Nucleus accumbens (tissue), 56 donors: ENCODE measurements at regions not wholly inside any gene's neighbourhood (a gene's known extent, or its start where the extent isn't known, plus 50 kb on each side); places are given as distances from the start of the nearest gene placed in this dataset.
"Not testable (repeated sequence)": the region's sequence is repeated elsewhere in the genome, so short reads cannot be mapped to it uniquely, and the experiment has no call there.

Experiments
- DNase-seq, 56 donors: peaks; one replicate each; lab custom pipeline; 2025; lab: John Stamatoyannopoulos, UW

- no peak for DNase-seq
Observed at GRCh38 chr19:56894626-56895025, 54.1 kb upstream of the PEG3 start.

GRCh38 chr19:56896095-56896494 is 55.6 kb upstream of the PEG3 start:
- no peak for DNase-seq

DNA sequence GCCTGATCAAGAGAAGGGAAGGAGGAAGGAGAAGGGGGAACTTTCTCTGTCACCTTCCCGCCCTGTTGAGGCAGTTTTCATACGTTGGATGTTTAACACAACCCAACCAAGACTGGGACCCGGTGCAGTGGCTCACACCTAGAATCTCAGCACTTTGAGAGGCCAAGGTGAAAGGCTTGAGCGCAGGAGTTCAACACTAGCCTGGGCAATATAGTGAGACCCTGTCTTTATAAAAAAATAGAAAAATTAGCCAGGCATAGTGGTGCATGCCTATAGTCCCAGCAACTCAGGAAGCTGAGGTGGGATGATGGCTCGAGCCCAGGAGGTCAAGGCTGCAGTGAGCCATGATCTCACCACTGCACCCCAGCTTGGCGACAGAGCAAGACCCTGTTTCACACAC is 59.4 kb upstream of the PEG3 start:
- DNase-seq, result no peak

- no peak for DNase-seq
Observed at GRCh38 chr19:56900573-56901097, 60.1 kb upstream of the PEG3 start.

- no peak for DNase-seq
Observed at GRCh38 chr19:56905631-56906150, 65.2 kb upstream of the PEG3 start.

GRCh38 chr19:56912401-56913112 is 72.0 kb upstream of the PEG3 start:
- no peak for DNase-seq

GRCh38 chr19:56913113-56913455 is 72.6 kb upstream of the PEG3 start:
- not testable (repeated sequence) for DNase-seq

- DNase-seq, result no peak
Observed at GRCh38 chr19:56916528-56916927, 76.0 kb upstream of the PEG3 start.

DNA sequence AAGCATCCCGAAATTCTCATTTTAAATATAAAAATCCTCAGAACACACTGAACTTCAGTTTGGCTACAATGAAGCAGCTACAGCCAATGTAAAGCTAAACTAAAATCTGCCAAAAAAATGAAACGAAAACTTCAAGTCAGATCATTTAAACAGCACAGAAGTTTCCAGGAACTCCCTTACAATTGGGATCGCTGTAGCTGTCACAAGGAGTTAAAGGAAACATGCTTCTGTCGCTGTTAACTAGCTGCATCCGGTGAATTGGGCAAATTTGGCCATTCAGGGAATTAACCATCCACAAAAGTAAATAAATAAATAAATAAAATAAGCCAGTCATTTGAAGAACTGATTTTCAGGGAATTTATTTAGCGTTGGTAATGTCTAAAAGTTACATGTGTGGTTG is 77.0 kb upstream of the PEG3 start:
- DNase-seq, result no peak

DNA sequence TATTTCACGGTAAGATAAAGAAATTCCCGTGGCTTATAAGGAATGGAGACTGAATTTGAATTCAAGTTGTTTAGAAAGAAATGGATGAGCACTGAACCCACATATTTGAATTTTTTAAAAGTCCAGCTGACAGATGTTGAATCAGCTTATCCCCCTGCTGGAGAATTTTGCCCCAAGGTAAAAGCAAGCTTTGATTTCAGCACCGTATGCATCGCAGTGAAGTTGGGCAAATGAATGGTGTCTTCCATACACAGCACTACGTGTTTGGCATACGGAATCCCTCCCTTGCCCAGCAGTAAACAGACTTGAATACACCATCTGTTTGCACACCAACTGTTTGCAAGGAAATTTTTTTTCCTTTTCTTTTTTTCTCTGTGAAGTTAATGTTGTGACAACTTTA is 77.5 kb upstream of the PEG3 start:
- peak in 12 of 56 donors; percentile 1 to 38 (median 4) for DNase-seq

DNA sequence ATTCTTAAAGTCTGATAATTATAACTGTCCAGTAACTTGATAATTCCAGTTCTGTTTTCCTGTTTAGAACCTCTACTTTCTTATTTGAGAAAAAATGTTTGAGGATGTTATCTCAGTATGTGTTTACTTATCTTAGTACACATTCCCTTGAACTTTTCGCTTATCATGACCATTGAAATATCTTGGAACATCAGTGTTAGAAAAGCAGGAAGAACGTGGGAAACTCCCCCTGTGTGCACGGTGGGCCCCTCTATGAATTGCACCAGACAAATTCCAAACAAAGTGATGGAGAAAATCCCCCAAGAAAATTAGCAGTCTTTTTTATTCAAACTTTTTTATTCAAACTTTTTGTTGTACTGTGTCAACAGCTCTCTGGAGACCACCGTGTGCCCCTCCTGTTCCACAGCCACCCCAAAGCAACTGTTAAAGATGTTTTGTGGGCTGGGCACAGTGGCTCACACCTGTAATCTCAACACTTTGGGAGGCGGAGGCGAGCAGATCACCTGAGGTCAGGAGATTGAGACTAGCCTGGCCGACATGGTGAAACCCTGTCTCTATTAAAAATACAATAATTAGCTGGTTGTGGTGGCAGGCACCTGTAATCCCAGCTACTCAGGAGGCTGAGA is 78.3 kb upstream of the PEG3 start:
- no peak for DNase-seq

DNA sequence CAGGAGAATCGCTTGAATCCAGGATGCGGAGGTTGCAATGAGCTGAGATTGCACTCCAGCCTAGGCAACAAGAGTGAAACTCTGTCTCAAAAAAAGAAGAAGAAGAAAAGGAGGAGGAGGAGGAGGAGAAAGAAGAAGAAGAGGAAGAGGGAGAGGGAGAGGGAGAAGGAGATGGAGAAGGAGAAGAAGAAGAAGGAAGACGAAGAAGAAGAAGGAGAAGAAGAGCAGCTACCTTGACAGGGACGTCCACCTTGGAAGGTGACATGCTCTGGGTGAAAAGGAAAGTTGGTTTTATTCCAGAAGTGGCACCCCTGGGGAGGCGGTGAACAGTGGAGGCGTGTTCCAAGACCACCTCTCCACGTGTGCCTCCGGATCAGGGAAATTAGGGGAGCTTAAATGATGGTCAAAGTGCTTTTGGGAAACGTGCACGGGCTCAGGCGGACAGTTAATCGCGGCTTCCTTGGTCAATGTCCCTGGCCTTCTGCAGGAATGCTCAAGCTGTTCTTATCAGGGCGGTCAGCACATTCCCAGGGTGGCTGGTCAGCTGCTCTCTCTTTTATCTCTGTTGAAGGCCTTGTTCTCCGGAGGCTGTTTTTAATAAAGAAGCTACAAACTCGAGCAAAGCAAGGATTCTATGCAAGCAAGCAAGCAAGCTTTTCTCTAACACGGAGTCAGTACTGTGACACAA is 78.9 kb upstream of the PEG3 start:
- DNase-seq, result no peak

- DNase-seq, result not testable (repeated sequence)
Observed at GRCh38 chr19:56926094-56926493, 85.6 kb upstream of the PEG3 start.

DNA sequence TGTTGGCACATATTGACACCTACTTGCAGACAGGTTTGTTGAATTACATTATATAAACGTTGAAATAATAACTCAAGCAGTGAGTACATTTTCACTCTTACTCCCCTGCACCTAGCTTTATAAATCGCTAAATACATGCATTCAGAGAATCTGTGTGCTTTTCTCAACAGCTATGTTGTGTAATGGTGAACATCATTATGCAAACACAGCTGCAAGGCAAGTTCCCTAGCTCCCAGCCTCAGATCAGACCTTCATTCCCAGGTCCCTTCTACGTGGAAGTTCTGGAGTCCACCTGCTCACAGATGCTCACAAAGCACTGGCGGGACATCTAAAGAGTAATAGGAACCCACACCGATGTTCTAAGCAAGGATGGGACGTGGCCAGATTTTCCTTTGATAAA is 86.8 kb upstream of the PEG3 start:
- no peak for DNase-seq

- DNase-seq, result no peak
Observed at GRCh38 chr19:56927791-56928207, 87.3 kb upstream of the PEG3 start.

DNA sequence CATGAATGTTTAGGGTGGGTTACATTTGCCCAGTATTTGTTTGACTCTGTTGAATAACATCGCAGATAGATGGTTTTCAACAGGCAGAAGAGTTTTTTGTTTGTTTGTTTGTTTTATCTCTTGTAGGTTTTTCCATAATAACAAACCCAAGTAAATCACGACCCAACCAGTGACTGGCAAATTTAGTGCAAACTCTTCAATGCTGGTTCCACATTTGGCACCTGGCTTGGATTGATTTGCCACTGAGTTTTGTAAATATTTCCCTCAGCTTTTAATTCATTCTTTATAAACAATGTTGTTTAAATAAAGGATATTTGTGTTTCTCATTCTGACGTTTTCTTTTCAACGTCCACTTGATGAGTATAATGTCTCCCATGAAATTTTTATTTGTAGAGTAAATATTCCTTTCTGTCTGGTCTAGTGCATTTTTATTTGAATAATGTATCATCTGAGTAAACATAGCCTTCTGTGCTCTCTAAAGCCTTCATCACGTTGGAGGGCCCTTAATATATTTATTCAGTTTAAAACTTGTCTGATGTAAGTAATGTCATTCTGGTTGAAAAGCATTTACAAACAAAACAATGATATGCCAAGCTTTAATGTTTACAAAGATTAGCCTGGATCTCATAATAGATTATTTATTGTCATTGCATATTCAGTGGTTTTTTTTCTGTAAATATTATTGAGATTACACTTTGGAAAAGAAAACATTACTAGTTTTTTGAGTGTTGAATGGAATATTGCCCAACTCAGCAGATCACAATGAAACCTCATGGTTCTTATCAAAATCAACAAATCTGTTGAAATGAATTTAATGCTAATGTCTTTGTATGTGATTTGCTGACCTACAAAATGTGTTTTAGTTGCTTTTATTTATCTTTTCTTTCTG is 90.4 kb upstream of the PEG3 start:
- no peak for DNase-seq

- DNase-seq, result peak in 39 of 56 donors; percentile 4 to 83 (median 45)
Observed at GRCh38 chr19:56933014-56933705, 92.6 kb upstream of the PEG3 start.

DNA sequence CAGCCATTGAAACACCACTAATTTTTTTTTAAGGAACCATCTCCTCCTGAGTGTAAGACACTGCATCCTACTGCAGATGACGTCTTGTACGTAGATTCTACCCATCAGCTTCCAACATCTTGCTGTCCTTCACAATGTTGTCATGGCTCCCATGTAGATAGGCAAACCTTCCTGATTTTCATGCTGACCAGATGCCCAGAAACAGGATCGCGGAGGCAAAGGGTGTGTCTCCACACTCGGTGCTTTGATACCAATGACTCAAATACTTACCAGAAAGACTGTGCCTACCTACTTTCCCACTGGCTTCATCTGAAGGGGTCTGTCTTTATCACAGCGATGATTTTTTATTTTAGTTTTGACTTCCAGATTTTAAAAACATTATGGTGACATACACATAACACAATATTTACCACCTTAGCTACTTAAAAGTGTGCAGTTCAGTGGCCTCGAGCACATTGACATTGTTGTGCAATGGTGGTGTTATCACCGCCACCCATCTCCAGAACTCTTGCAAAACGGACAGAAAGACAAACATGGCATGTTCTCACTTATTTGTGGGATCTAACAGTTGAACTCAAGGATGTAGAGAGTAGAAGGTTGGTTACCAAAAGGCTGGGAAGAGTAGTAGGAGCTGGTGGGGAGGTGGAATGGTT is 94.0 kb upstream of the PEG3 start:
- DNase-seq, result no peak

DNA sequence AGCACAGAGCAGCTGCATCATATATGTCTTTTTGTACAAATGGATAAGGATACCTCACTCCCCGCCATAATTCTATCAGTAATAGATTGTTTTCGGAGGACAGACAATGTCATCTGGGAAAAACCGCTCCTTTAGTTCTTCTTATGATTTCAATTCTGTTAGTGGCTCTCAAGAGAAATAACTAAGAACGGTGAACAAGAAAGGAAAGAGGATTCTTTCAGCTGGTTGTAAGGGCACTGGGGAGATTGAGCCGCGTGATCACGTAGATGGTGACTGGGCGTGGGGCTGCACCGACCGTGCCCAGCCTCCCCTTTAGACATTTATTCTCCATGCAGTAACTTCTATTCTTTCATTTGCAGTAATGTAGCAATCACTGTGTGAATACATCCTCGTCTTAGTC is 99.4 kb upstream of the PEG3 start:
- no peak for DNase-seq
